ENCODE measurements at regions not wholly inside any gene's neighbourhood (a gene's known extent, or its start where the extent isn't known, plus 50 kb on each side); places are given as distances from the start of the nearest gene placed in this dataset.
A peak's percentile ranks its signal among the peaks of the same experiment; 100 is the strongest.

GRCh38 chr2:182477774-182478173 lies 50.9 kb upstream of the PDE1A start:
- H3K14ac ChIP-seq (ENCODE audit: low read length) = no peak overlapping the region
- no peak for DNase-seq (ENCODE audit: low spot score)
- H3K27ac ChIP-seq (replicated peaks; ENCODE audit: low read length) = no peak overlapping the region
- H2AK5ac ChIP-seq (ENCODE audit: low read depth, low read length) = no peak overlapping the region
- no peaks in the 10 kb centered on the region for H3K27me3 ChIP-seq (ENCODE audit: control insufficient read depth in 3 of 3, insufficient read depth in 3 of 3, low read depth in 1 of 3, low read length in 3 of 3)
- H2AFZ ChIP-seq (ENCODE audit: low read length) = no peak overlapping the region
- H4K8ac ChIP-seq (ENCODE audit: low read depth, low read length) = no peak overlapping the region
- no peak overlapping the region for H3K18ac ChIP-seq (ENCODE audit: low read length)
- no peak overlapping the region for H3K4ac ChIP-seq (ENCODE audit: low read length)
- no peaks in the 10 kb centered on the region for H3K79me1 ChIP-seq (ENCODE audit: low read depth, low read length)
- no peak overlapping the region for H2BK5ac ChIP-seq (ENCODE audit: low read length)
- H3K23ac ChIP-seq (ENCODE audit: low read depth, low read length, poor library complexity) = no peak overlapping the region
- no peak overlapping the region for H4K91ac ChIP-seq (ENCODE audit: low read depth, low read length, poor library complexity)
- no peaks in the 10 kb centered on the region for H3K36me3 ChIP-seq (replicated peaks in 1 of 2; ENCODE audit: control insufficient read depth in 2 of 2, insufficient read depth in 2 of 2, low read length in 2 of 2)
- peaks cover 0 to 11% of the 10 kb centered on the region in 2 donors for H3K9me3 ChIP-seq (replicated peaks in 1 of 2; ENCODE audit: control insufficient read depth in 2 of 2, insufficient read depth in 1 of 2, low read depth in 1 of 2, low read length in 2 of 2)
- no peak overlapping the region for H3K4me3 ChIP-seq (ENCODE audit: low read length in 2 of 2)
- H3K4me1 ChIP-seq (ENCODE audit: control insufficient read depth in 2 of 2, insufficient read depth in 1 of 2, low read depth in 1 of 2, low read length in 2 of 2) = peaks cover 3 to 8% of the 10 kb centered on the region in 2 donors
- no peak overlapping the region for H3K9ac ChIP-seq (ENCODE audit: low read depth, low read length, poor library complexity)
- H3K4me2 ChIP-seq (ENCODE audit: insufficient read depth, low read length, poor library complexity, severe bottlenecking) = no peak overlapping the region
- H2BK15ac ChIP-seq (ENCODE audit: low read length) = no peak overlapping the region
- no peak overlapping the region for H2BK12ac ChIP-seq (ENCODE audit: low read length)
- no peak overlapping the region for H2BK120ac ChIP-seq (ENCODE audit: low read depth, low read length)
- no CpG with 5 or more reads among the region's 6 CpGs for WGBS, 2 donors (ENCODE audit: extremely low coverage in 2 of 2, insufficient read length in 2 of 2, insufficient replicate concordance in 1 of 2)

GRCh38 chr2:182481676-182482075 lies 54.8 kb upstream of the PDE1A start:
- Histone ChIP-seq H3K23ac (ENCODE audit: low read depth, low read length, poor library complexity) (no peak overlapping the region), H3K36me3 (replicated peaks in 1 of 2; ENCODE audit: control insufficient read depth in 2 of 2, insufficient read depth in 2 of 2, low read length in 2 of 2) (no peaks in the 10 kb centered on the region), H3K14ac (ENCODE audit: low read length) (no peak overlapping the region), H2BK15ac (ENCODE audit: low read length) (no peak overlapping the region), H2AFZ (ENCODE audit: low read length) (no peak overlapping the region), H3K18ac (ENCODE audit: low read length) (no peak overlapping the region), H3K27me3 (ENCODE audit: control insufficient read depth in 3 of 3, insufficient read depth in 3 of 3, low read depth in 1 of 3, low read length in 3 of 3) (no peaks in the 10 kb centered on the region), H3K4me2 (ENCODE audit: insufficient read depth, low read length, poor library complexity, severe bottlenecking) (no peak overlapping the region), H2BK12ac (ENCODE audit: low read length) (no peak overlapping the region), H3K4me3 (ENCODE audit: low read length in 2 of 2) (no peak overlapping the region), H4K8ac (ENCODE audit: low read depth, low read length) (no peak overlapping the region), H3K9me3 (replicated peaks in 1 of 2; ENCODE audit: control insufficient read depth in 2 of 2, insufficient read depth in 1 of 2, low read depth in 1 of 2, low read length in 2 of 2) (peaks cover 0 to 5% of the 10 kb centered on the region in 2 donors), H3K4ac (ENCODE audit: low read length) (no peak overlapping the region), H2BK120ac (ENCODE audit: low read depth, low read length) (no peak overlapping the region), H3K4me1 (ENCODE audit: control insufficient read depth in 2 of 2, insufficient read depth in 1 of 2, low read depth in 1 of 2, low read length in 2 of 2) (peaks cover 3 to 9% of the 10 kb centered on the region in 2 donors), H4K91ac (ENCODE audit: low read depth, low read length, poor library complexity) (no peak overlapping the region), H3K79me1 (ENCODE audit: low read depth, low read length) (no peaks in the 10 kb centered on the region), H3K9ac (ENCODE audit: low read depth, low read length, poor library complexity) (no peak overlapping the region), H2BK5ac (ENCODE audit: low read length) (no peak overlapping the region), H3K27ac (replicated peaks; ENCODE audit: low read length) (no peak overlapping the region), H2AK5ac (ENCODE audit: low read depth, low read length) (no peak overlapping the region)
- no CpG with 5 or more reads among the region's 2 CpGs for WGBS, 2 donors (ENCODE audit: extremely low coverage in 2 of 2, insufficient read length in 2 of 2, insufficient replicate concordance in 1 of 2)
- no peak for DNase-seq (ENCODE audit: low spot score)

- no peak overlapping the region for H3K9ac ChIP-seq (ENCODE audit: low read depth, low read length, poor library complexity)
- H3K4ac ChIP-seq (ENCODE audit: low read length) = no peak overlapping the region
- no peak for DNase-seq (ENCODE audit: low spot score)
- peaks cover 3 to 8% of the 10 kb centered on the region in 2 donors for H3K4me1 ChIP-seq (ENCODE audit: control insufficient read depth in 2 of 2, insufficient read depth in 1 of 2, low read depth in 1 of 2, low read length in 2 of 2)
- no peak overlapping the region for H2AK5ac ChIP-seq (ENCODE audit: low read depth, low read length)
- WGBS, 2 donors (ENCODE audit: extremely low coverage in 2 of 2, insufficient read length in 2 of 2, insufficient replicate concordance in 1 of 2) = no CpG with 5 or more reads among the region's 2 CpGs
- peak overlapping the region; percentile 39 for H2AFZ ChIP-seq (ENCODE audit: low read length)
- H3K9me3 ChIP-seq (replicated peaks in 1 of 2; ENCODE audit: control insufficient read depth in 2 of 2, insufficient read depth in 1 of 2, low read depth in 1 of 2, low read length in 2 of 2) = peaks cover 0 to 5% of the 10 kb centered on the region in 2 donors
- no peak overlapping the region for H3K4me2 ChIP-seq (ENCODE audit: insufficient read depth, low read length, poor library complexity, severe bottlenecking)
- H4K91ac ChIP-seq (ENCODE audit: low read depth, low read length, poor library complexity) = no peak overlapping the region
- H2BK120ac ChIP-seq (ENCODE audit: low read depth, low read length) = no peak overlapping the region
- no peak overlapping the region for H3K18ac ChIP-seq (ENCODE audit: low read length)
- no peak overlapping the region for H2BK5ac ChIP-seq (ENCODE audit: low read length)
- no peaks in the 10 kb centered on the region for H3K79me1 ChIP-seq (ENCODE audit: low read depth, low read length)
- H4K8ac ChIP-seq (ENCODE audit: low read depth, low read length) = no peak overlapping the region
- H2BK12ac ChIP-seq (ENCODE audit: low read length) = no peak overlapping the region
- H3K27ac ChIP-seq (replicated peaks; ENCODE audit: low read length) = no peak overlapping the region
- H2BK15ac ChIP-seq (ENCODE audit: low read length) = no peak overlapping the region
- H3K14ac ChIP-seq (ENCODE audit: low read length) = no peak overlapping the region
- no peaks in the 10 kb centered on the region for H3K36me3 ChIP-seq (replicated peaks in 1 of 2; ENCODE audit: control insufficient read depth in 2 of 2, insufficient read depth in 2 of 2, low read length in 2 of 2)
- H3K27me3 ChIP-seq (ENCODE audit: control insufficient read depth in 3 of 3, insufficient read depth in 3 of 3, low read depth in 1 of 3, low read length in 3 of 3) = no peaks in the 10 kb centered on the region
- H3K23ac ChIP-seq (ENCODE audit: low read depth, low read length, poor library complexity) = no peak overlapping the region
- no peak overlapping the region for H3K4me3 ChIP-seq (ENCODE audit: low read length in 2 of 2)
Measured at GRCh38 chr2:182482511-182482910, 55.7 kb upstream of the PDE1A start.

GRCh38 chr2:182496596-182496995 lies 69.8 kb upstream of the PDE1A start:
- no CpG with 5 or more reads among the region's 2 CpGs for WGBS, 2 donors (ENCODE audit: extremely low coverage in 2 of 2, insufficient read length in 2 of 2, insufficient replicate concordance in 1 of 2)
- Histone ChIP-seq H3K27ac (replicated peaks; ENCODE audit: low read length) (no peak overlapping the region), H3K79me1 (ENCODE audit: low read depth, low read length) (no peaks in the 10 kb centered on the region), H4K8ac (ENCODE audit: low read depth, low read length) (no peak overlapping the region), H3K14ac (ENCODE audit: low read length) (no peak overlapping the region), H2BK120ac (ENCODE audit: low read depth, low read length) (no peak overlapping the region), H3K4me2 (ENCODE audit: insufficient read depth, low read length, poor library complexity, severe bottlenecking) (no peak overlapping the region), H3K4me1 (ENCODE audit: control insufficient read depth in 2 of 2, insufficient read depth in 1 of 2, low read depth in 1 of 2, low read length in 2 of 2) (no peaks in the 10 kb centered on the region), H3K18ac (ENCODE audit: low read length) (no peak overlapping the region), H2BK5ac (ENCODE audit: low read length) (no peak overlapping the region), H3K4ac (ENCODE audit: low read length) (no peak overlapping the region), H3K27me3 (ENCODE audit: control insufficient read depth in 3 of 3, insufficient read depth in 3 of 3, low read depth in 1 of 3, low read length in 3 of 3) (no peaks in the 10 kb centered on the region), H3K4me3 (ENCODE audit: low read length in 2 of 2) (no peak overlapping the region), H4K91ac (ENCODE audit: low read depth, low read length, poor library complexity) (no peak overlapping the region), H3K23ac (ENCODE audit: low read depth, low read length, poor library complexity) (no peak overlapping the region), H2BK12ac (ENCODE audit: low read length) (no peak overlapping the region), H3K9me3 (replicated peaks in 1 of 2; ENCODE audit: control insufficient read depth in 2 of 2, insufficient read depth in 1 of 2, low read depth in 1 of 2, low read length in 2 of 2) (peaks cover 0 to 20% of the 10 kb centered on the region in 2 donors), H3K9ac (ENCODE audit: low read depth, low read length, poor library complexity) (no peak overlapping the region), H3K36me3 (replicated peaks in 1 of 2; ENCODE audit: control insufficient read depth in 2 of 2, insufficient read depth in 2 of 2, low read length in 2 of 2) (peaks cover 0 to 5% of the 10 kb centered on the region in 2 donors), H2BK15ac (ENCODE audit: low read length) (no peak overlapping the region), H2AFZ (ENCODE audit: low read length) (peak overlapping the region; percentile 50), H2AK5ac (ENCODE audit: low read depth, low read length) (no peak overlapping the region)
- DNase-seq (ENCODE audit: low spot score) = no peak

Measured in neuronal stem cell (in vitro differentiated cells).